ELF-1 (cell line): ENCODE measurements at regions not wholly inside any gene's neighbourhood (a gene's known extent, or its start where the extent isn't known, plus 50 kb on each side); places are given as distances from the start of the nearest gene placed in this dataset.
A peak's percentile ranks its signal among the peaks of the same experiment; 100 is the strongest.
"Not testable (repeated sequence)": the region's sequence is repeated elsewhere in the genome, so short reads cannot be mapped to it uniquely, and the experiment has no call there.

Source experiments
- DNase-seq: peaks from one replicate; pipeline ENCODE4 v3.0.0-alpha.2; 2016; ENCODE audit warnings: low read depth, low spot score

GRCh38 chr7:142442396-142442795 is 184.5 kb upstream of the PRSS58 start:
- DNase-seq, result no peak

DNA sequence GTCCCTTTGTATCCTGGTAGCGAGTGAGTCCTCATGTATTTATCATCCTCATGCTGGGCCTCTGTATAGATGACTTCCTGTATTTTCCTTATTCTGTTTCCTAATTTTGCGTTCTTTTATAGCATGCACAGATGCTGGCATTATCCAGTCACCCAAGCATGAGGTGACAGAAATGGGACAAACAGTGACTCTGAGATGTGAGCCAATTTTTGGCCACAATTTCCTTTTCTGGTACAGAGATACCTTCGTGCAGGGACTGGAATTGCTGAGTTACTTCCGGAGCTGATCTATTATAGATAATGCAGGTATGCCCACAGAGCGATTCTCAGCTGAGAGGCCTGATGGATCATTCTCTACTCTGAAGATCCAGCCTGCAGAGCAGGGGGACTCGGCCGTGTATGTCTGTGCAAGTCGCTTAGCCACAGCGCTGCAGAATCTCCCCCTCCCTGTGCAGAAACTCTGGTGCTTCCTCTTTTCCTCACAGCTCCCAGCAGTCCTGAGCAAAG is 183.1 kb upstream of the PRSS58 start:
- DNase-seq, result no peak

DNA sequence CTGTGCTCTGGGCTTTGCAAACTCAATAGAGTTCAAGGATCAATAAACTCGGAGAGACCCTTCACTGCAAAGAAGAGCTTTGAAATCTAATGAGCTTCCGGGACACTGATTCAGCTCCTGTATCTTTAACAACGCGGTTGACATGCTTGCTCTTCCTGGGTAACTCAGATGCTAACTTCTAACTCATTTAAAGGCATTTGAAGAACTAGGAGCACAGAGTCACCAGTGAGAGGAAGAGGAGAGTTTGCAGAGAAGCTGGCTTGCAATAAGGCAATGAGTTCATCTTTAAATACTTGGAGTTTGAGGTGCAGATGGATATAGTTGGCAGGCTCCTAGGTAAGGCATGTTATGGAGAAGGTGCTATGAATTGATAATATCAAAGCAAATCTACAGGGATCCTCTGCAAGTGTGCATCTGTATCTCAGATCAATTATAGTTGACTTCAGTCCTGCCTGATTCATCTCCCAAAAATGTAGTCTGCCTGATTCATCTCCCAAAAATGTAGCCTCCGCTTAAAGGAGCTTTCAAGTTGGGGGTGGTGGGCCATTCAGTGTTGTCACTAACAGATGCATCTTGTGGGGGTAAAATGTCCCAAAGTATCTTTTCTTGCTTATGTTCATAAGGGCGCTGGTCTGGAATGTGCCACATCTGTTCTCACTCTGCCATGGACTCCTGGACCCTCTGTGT is 182.5 kb upstream of the PRSS58 start:
- peak; percentile 33 for DNase-seq

DNA sequence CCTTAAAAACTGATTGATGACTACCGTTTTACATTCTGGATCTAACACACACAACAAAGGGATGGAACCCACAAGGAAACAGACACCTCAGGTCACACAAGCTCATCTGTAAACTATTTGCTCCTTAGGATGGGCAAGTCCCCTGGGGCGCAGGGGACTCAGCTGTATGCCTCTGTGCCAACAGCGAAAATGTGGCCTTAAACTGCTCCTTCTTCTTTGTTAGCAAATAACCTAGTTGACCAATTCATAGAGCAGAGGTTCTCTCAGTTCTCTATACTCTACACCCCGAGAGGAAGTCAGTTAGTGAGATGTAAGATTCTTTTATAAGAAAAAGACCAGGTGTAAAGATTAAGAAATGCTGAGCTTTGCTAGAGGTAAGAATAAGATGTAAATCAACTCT is 181.9 kb upstream of the PRSS58 start:
- no peak for DNase-seq

GRCh38 chr7:142438923-142439515 is 181.2 kb upstream of the PRSS58 start:
- DNase-seq, result no peak

- peak; percentile 56 for DNase-seq
Measured at GRCh38 chr7:142438235-142438922, 180.5 kb upstream of the PRSS58 start.

GRCh38 chr7:142437741-142438140 is 179.9 kb upstream of the PRSS58 start:
- DNase-seq, result no peak

- DNase-seq, result no peak
Measured at GRCh38 chr7:142436601-142437000, 178.7 kb upstream of the PRSS58 start.

DNA sequence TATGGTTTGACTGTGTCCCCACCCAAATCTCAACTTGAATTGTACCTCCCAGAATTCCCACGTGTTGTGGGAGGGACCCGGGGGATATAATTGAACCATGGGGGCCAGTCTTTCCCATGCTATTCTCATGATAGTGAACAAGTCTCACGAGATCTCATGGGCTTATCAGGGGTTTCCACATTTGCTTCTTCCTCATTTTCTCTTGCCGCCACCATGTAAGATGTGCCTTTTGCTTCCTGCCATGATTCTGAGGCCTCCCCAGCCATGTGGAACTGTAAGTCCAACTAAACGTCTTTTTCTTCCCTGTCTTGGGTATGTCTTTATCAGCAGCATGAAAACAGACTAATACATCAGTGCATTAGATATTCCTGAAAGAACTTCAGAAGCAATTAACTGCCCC is 177.7 kb upstream of the PRSS58 start:
- not testable (repeated sequence) for DNase-seq

DNA sequence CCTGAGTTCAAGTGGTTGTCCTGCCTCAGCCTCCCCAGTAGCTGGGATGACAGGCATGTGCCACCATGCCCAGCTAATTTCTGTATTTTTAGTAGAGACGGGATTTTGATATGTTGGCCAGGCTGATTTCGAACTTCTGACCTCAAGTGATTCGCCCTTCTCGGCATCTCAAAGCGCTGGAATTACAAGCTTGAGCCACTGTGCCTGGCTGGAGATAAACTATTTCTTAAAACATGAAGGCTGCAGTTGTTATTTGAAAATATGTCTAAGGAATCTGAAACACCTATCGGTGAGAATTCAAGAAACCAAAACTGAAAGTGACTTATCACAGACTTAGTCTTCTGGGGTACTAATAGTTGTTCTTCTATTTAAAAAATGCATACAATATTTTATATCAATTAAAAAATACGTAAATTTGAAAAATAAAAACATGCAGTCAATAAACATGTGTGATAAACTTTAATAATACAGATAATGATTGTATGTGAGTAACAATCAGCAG is 176.9 kb upstream of the PRSS58 start:
- no peak for DNase-seq

DNA sequence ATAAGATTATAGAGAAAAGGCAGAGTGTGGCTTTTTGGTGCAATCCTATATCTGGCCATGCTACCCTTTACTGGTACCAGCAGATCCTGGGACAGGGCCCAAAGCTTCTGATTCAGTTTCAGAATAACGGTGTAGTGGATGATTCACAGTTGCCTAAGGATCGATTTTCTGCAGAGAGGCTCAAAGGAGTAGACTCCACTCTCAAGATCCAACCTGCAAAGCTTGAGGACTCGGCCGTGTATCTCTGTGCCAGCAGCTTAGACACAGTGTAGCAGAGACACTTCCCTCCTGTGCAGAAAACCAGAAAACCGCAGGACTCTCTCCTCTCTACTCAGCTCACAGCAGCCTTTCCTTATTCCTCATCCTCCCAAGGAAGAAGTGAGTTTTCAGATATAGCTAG is 176.3 kb upstream of the PRSS58 start:
- not testable (repeated sequence) for DNase-seq

DNA sequence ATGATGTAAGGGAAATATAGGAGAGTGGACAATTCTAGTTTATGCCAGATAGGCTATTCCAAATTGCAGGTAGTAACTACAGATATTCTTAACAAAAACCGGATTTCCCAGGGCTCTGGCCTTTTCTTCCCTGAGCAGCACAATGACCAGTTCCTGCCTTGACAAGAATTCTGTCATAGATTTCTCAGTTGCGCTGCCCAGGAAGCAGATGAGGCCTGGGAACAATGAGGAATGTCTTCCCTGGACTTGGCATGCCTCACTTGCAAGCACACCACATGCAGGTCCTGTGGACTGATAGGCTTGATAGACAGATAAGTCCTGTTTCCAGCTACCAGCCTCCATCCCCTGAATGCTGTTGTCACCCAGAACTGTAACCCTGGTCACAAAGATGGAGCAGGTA is 174.5 kb upstream of the PRSS58 start:
- no peak for DNase-seq

- no peak for DNase-seq
Measured at GRCh38 chr7:142431491-142431890, 173.6 kb upstream of the PRSS58 start.

DNA sequence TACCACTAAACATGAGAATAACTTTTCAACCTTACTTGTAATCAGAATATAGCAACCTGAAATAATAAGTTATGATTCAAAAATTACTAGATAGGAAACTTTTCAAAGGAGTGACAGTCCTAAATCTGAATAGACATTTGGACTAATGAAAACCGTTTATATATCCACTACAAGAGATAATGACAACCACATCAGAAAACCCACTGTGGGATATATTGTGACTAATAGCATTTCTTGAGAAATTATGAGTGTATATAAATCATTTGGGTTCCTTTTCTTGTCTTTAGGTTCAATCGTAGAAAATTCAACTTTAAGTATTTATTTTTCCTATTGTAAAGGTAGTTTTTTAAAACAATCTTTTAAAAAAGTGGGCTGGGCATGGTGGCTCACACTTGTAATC is 170.2 kb upstream of the PRSS58 start:
- no peak for DNase-seq

DNA sequence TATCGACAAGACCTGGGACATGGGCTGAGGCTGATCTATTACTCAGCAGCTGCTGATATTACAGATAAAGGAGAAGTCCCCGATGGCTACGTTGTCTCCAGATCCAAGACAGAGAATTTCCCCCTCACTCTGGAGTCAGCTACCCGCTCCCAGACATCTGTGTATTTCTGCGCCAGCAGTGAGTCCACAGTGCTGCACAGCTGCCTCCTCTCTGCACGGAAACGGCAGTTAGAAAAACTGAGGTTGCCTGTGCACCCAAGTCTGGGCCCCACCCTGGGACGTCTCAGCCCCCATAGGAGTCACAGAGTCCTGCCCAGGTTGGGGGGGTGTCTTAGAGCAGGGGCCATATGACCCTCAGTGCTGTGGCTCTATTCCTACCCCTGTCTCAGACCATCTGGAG is 167.4 kb upstream of the PRSS58 start:
- no peak for DNase-seq

- no peak for DNase-seq
Measured at GRCh38 chr7:142422621-142423020, 164.8 kb upstream of the PRSS58 start.

GRCh38 chr7:142420554-142421362 is 162.9 kb upstream of the PRSS58 start:
- peak; percentile 80 for DNase-seq

GRCh38 chr7:142418326-142418725 is 160.5 kb upstream of the PRSS58 start:
- DNase-seq, result no peak

DNA sequence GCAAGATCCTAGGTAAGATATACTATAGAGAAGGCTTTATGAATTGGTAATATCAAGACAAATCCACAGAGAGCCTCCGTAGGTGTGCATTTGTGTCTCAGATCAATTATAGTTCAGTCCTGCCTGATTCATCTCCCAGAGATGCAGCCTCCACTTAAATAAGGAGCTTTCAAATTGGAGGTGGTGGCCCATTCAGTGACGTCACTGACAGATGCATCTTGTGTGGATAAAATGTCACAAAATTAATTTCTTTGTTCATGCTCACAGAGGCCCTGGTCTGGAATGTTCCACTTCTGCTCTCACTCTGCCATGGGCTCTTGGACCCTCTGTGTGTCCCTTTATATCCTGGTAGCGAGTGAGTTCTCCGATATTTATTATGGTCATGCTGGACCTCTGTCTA is 157.1 kb upstream of the PRSS58 start:
- DNase-seq, result no peak

GRCh38 chr7:142414135-142414534 is 156.3 kb upstream of the PRSS58 start:
- DNase-seq, result no peak

DNA sequence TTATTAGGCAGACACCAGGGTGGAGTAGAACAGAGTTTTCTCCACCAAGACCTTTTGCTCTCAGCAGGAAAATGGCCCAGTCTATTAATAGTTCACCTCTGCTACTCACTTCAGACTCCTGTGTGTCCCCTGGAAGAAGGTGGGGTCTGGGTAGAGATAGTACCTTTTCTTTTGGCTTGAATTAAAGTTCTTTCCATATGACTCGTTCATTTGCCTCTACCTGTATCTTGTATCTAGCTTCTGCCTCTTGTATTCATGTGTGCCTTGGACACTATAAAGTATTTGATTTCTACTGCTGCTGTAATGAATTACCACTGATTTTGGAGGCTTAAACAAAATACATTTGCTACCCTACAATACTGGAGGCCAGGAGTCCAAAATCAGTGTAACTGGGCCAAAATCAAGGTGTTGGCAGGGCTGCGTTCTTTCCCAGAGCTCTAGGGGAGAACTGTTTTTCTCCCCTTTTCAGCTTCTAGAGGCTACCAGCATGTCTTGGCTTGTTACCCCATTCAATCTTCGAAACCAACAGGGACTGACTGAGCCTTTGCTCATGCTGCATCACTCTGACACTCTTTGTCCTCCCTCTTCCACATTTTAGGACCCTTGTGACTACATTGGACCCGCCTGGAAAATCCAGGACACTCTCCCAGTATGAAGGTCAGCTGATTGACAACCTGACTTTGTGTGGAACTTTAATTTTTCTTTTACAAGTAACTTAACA is 155.6 kb upstream of the PRSS58 start:
- DNase-seq, result no peak
